ENCODE measurements at regions not wholly inside any gene's neighbourhood (a gene's known extent, or its start where the extent isn't known, plus 50 kb on each side); places are given as distances from the start of the nearest gene placed in this dataset.

- no peak for TF ChIP-seq ARNT (IDR thresholded peaks at IDR 0.05)
- no peak for TF ChIP-seq SP1 (IDR thresholded peaks at IDR 0.05)
- TF ChIP-seq SUZ12 (IDR thresholded peaks at IDR 0.05), result no peak
- TF ChIP-seq FOXM1 (IDR thresholded peaks at IDR 0.05; ENCODE audit: borderline replicate concordance), result no peak
- no peak for TF ChIP-seq NFRKB (IDR thresholded peaks at IDR 0.05)
- TF ChIP-seq ELF4 (IDR thresholded peaks at IDR 0.05), result no peak
- TF ChIP-seq ZNF384 (IDR thresholded peaks at IDR 0.05), result no peak
- TF ChIP-seq TARDBP (IDR thresholded peaks at IDR 0.05), result no peak
- no peak for TF ChIP-seq FOXA1 (IDR thresholded peaks at IDR 0.05)
- TF ChIP-seq L3MBTL2 (conservative IDR thresholded peaks at IDR 0.05), result no peak
- TF ChIP-seq HDGF (IDR thresholded peaks at IDR 0.05; ENCODE audit: borderline replicate concordance), result no peak
- TF ChIP-seq BHLHE40 (IDR thresholded peaks at IDR 0.05; ENCODE audit: borderline replicate concordance), result no peak
- TF ChIP-seq PKNOX1 (IDR thresholded peaks at IDR 0.05), result no peak
- TF ChIP-seq FOXK2 (IDR thresholded peaks at IDR 0.05), result no peak
These were observed 126.8 kb downstream of the CDC42EP3 start for GRCh38 chr2:37544591-37545031.

Data from HEK293T (cell line).